RWPE1 (cell line): ENCODE measurements at regions not wholly inside any gene's neighbourhood (a gene's known extent, or its start where the extent isn't known, plus 50 kb on each side); places are given as distances from the start of the nearest gene placed in this dataset.

Experiments used
- CTCF ChIA-PET: fragments of 350-600 bp; sonication (Branson Sonifier 250); formaldehyde crosslinking; extraction: SDS; loops from one replicate; lab custom pipeline; 2021; lab: Yijun Ruan, JAX
- POLR2A ChIA-PET: fragments of 400-600 bp; formaldehyde crosslinking; extraction: SDS; loops from one replicate; lab custom pipeline; 2020; ENCODE audit warnings: antibody characterized with exemption; ENCODE audit not compliant: low non-redundant PET; lab: Yijun Ruan, JAX
- DNase-seq: peaks from one replicate; pipeline ENCODE4 v3.0.0; 2012; ENCODE audit warnings: low spot score
- H3K27ac ChIP-seq: fragments of 450-650 bp; 2 replicates; pipeline ENCODE4 v1.5.1; 2017
- TF ChIP-seq, protein P1 (sequence below): fragments of 450-650 bp; conservative IDR thresholded peaks from 2 replicates; pipeline ENCODE4 v1.5.1; 2017; ENCODE audit warnings: low read depth, mild to moderate bottlenecking

DNA sequence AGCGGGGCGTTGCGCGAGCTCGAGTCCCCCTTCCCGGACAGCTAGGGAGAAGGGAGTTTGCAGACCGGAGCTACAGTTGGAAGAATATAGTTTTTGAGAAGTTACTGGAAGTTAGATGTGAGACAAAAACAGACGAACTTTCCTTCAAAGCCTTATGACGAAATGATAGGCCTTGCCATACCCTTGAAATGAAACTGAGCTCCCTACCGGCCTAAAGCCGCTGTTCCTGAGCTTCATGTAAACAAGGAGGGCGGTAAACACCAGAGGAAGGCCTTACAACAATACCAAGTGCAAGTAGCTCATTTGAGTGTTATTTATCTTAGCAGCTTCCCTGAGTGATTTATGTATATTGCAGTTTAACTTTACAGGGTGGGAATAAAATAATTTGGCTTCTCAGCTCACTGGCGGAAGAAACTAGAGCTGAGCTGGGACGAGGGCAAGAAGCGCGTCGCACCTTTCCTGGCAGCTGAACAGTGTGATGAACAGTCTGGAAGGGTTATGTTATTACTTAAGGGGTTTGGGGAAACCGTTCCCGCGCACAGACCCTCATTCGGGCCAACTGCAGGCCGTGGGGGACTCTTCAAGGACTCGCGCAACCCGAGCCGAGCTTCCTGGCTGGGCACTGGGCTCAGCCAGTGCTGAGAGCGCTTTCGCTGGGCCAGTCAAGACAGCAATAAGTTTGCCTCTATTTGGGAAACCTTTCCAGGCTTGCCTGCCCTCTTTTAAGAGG is 111.2 kb downstream of the KCNRG start:
- ChIA-PET CTCF (no interaction called here), POLR2A (interaction anchor here (0.5 to 1.3 kb wide), 2 partner anchors 33 to 46 kb away, joined by 3 read pairs; no protein-coding TSS in a partner anchor)
- no peak for DNase-seq
- TF ChIP-seq, protein P1, sequence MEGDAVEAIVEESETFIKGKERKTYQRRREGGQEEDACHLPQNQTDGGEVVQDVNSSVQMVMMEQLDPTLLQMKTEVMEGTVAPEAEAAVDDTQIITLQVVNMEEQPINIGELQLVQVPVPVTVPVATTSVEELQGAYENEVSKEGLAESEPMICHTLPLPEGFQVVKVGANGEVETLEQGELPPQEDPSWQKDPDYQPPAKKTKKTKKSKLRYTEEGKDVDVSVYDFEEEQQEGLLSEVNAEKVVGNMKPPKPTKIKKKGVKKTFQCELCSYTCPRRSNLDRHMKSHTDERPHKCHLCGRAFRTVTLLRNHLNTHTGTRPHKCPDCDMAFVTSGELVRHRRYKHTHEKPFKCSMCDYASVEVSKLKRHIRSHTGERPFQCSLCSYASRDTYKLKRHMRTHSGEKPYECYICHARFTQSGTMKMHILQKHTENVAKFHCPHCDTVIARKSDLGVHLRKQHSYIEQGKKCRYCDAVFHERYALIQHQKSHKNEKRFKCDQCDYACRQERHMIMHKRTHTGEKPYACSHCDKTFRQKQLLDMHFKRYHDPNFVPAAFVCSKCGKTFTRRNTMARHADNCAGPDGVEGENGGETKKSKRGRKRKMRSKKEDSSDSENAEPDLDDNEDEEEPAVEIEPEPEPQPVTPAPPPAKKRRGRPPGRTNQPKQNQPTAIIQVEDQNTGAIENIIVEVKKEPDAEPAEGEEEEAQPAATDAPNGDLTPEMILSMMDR: no peak
- peak overlapping the region; percentile 99 for H3K27ac ChIP-seq

DNA sequence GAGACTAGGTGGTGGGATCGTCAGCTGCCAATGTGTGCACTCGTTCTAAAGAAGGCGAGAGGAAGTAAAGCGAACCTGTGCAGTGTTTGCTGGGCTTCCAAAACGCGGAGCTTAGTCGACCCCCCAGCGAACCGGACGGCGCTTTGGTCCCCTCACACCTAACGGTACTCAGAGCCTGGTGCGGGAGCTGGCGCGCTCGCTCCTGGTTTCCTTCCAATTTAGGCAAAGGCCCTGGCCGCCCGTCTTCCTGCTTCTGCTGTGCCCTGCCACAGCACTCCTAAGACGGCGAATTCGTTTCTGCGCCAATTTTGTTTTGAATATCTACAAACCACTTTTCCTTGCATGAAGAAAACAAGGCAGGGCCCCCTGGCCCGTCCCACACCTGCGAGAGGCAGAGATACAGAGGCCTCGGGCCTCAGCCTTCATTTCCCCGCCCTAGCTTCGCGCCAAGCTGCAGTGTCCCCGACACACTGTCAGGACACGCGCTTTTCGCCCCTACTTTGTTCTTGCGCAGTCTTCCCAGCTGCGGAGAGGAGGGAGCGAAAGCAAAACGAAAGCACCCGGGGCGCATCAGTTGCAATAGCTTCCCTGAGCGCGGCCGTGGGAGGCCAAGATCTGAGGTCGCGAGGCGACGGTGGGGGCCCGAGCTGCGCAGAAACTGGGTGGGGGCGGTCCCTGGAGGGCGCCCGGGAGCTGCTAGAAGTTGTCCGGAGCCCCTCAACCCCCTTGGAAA is 111.9 kb downstream of the KCNRG start:
- POLR2A ChIA-PET: interaction anchor here (1.3 kb wide), 1 partner anchor 47 kb away, joined by 3 read pairs; no protein-coding TSS in a partner anchor

DNA sequence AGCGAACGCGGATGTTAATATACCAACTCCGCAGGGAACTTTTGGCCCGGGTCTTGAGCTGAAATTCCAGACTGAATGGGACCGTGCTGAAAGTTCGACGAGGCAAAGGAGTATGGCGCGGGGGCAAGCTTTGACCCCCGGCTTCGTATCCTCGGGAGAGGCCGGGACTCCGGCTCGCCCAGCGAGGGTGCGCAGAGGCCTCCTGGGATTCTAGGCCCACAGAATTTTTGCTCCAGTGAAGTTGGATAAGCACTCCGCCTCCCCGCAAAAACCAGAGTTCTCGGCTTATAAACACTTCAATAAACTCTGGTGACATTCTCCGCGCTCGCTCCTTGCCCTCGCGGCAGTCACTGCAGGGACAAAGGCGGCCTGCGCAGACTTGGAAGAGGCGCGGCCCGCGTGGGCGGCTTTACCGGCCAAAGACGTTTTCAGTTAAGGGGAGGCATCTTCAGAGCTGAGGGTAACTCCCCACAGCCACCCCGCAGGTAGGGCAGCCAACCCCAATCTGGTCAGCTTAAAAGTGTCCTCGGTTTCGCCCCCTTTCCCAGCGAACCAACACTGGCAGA is 112.6 kb downstream of the KCNRG start:
- H3K27ac ChIP-seq: no peak overlapping the region
- TF ChIP-seq, protein P1: no peak
- ChIA-PET CTCF (interaction anchor here (0.5 kb wide), 1 partner anchor 45 kb away, joined by 3 read pairs; no protein-coding TSS in a partner anchor), POLR2A (no interaction called here)
- DNase-seq: no peak

More for the DNA sequence above, 111.9 kb downstream of the KCNRG start:
- no peak for DNase-seq
- CTCF ChIA-PET: interaction anchor here (0.5 kb wide), 1 partner anchor 44 kb away, joined by 3 read pairs; no protein-coding TSS in a partner anchor
- TF ChIP-seq, protein P1: no peak
- H3K27ac ChIP-seq: peak overlapping the region; percentile 99

DNA sequence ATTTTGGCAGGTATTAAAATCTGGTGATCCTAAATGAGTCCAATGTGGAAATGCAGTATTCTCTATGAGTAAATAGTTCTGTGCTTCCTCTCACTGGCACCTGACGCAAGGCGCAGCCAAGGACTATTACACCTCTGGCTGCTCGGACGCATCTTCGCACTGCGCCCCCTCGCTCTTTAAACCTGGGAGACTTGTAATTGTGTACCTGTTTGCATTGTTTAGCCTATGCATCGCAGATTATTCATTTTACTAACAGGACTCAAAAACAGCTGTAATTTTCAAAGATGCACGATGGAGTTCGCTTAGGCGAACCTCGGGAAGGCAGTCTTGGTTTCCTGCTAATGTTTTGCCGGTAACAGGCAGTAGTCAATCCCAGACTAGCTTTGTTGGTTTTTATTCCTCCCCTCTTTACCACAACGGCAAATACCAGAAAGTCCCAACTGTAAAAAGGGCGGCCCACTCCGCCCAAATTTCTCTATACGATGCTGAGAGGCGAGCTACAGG is 113.2 kb downstream of the KCNRG start:
- H3K27ac ChIP-seq: no peak overlapping the region
- ChIA-PET POLR2A (no interaction called here), CTCF (no interaction called here)
- TF ChIP-seq, protein P1: no peak
- DNase-seq: no peak

DNA sequence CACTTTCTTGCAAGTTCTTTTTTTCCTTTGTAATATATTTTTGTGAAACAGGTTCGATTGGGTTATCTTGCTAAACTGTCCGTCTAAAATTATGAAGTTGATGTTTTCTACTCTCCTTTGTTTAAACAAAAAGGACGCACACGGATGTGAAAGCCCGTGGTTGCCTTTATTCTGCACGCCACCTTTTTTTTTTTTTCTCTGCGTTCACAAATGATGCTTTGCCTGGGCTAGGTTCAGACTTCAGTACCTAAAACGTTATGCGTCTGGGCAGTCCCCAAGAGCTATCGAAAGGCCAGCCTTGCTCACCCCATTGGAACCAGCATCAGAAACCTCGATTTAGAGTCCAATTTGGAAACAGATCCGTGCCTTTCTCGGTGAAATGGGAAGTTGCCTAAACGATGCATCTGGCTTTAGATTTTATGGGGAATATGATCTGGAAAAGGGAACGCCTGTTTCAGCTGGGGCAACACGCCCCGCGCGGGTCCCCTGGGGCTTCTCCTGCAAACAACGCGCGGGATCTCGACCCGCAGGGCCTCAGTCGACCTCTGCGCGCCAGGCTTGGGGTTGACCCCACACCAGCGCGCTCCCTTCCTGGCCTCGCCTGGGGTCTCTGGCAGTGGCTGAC is 113.9 kb downstream of the KCNRG start:
- TF ChIP-seq, protein P1: no peak
- ChIA-PET POLR2A (no interaction called here), CTCF (no interaction called here)
- H3K27ac ChIP-seq: peak overlapping the region; percentile 72; the same call in 1 of the 2 replicates
- no peak for DNase-seq

DNA sequence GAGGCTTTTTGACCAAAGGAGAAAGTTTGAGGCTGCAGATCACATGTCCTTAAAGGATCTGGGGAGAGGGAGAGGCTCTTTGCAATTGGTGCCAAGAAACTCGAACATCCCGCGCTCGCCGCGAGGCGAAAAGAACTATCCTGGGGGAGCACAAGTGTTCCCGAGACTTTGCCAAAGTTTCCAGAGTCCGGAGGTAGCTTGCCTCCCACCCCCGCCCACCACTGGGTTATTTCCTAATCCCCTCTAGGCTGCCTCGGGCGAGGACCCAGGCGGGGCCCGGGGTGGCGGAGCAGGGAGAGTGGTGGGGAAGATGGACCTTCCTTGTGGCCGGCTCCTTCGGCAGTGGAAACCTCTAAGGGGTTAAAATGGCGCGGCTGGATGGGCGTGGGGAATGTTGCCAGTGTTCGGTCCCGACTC is 114.5 kb downstream of the KCNRG start:
- H3K27ac ChIP-seq: peak overlapping the region; percentile 72
- CTCF ChIA-PET: interaction anchor here (0.7 kb wide), 1 partner anchor 132 kb away, joined by 3 read pairs; no protein-coding TSS in a partner anchor
- POLR2A ChIA-PET: no interaction called here
- no peak for DNase-seq
- TF ChIP-seq, protein P1: no peak
